Activated CD8-positive, alpha-beta T cell treated with anti-CD3 and anti-CD28 coated beads for 36 hours (primary cell): ENCODE measurements at regions not wholly inside any gene's neighbourhood (a gene's known extent, or its start where the extent isn't known, plus 50 kb on each side); places are given as distances from the start of the nearest gene placed in this dataset.

Source experiments
- ATAC-seq: fragments of 200-7000 bp; cut with Tn5 transposase; one replicate; pipeline ENCODE4 v1.10.0; 2021; ENCODE audit warnings: mild to moderate bottlenecking, moderate library complexity
- CTCF ChIA-PET: fragments of 350-600 bp; sonication (Branson Sonifier 250); formaldehyde crosslinking; loops from one replicate; lab custom pipeline; 2021; ENCODE audit warnings: antibody characterized with exemption; lab: Charles Lee
- POLR2A ChIA-PET: fragments of 350-600 bp; sonication (Branson Sonifier 250); formaldehyde crosslinking; loops from one replicate; lab custom pipeline; 2021; ENCODE audit warnings: antibody characterized with exemption; lab: Charles Lee
- DNase-seq: peaks from one replicate; pipeline ENCODE4 v3.0.0-alpha.2; 2020
- H3K27ac Mint-ChIP-seq: one replicate; pipeline ENCODE4 v1.8.0; 2021; ENCODE audit warnings: mild to moderate bottlenecking, mixed read lengths
- H3K27me3 Mint-ChIP-seq: one replicate; pipeline ENCODE4 v1.8.0; 2021; ENCODE audit warnings: mixed read lengths
- H3K36me3 Mint-ChIP-seq: one replicate; pipeline ENCODE4 v1.8.0; 2021; ENCODE audit warnings: low read depth, mixed read lengths
- H3K4me1 Mint-ChIP-seq: one replicate; pipeline ENCODE4 v1.8.0; 2021; ENCODE audit warnings: low read depth, mixed read lengths
- H3K4me3 Mint-ChIP-seq: one replicate; pipeline ENCODE4 v1.8.0; 2021; ENCODE audit warnings: mild to moderate bottlenecking, moderate library complexity, mixed read lengths
- H3K9me3 Mint-ChIP-seq: one replicate; pipeline ENCODE4 v1.8.0; 2021; ENCODE audit warnings: mixed read lengths
- intact Hi-C: fragments of 100-400 bp; cut with micrococcal nuclease; formaldehyde crosslinking; loops from one replicate; pipeline ENCODE4 v1.10.0; 2022
- TF ChIP-seq, protein P1 (sequence below): fragments of 200-600 bp; IDR thresholded peaks from one replicate; pipeline ENCODE4 v1.8.0; 2022; ENCODE audit warnings: antibody characterized with exemption, mild to moderate bottlenecking

DNA sequence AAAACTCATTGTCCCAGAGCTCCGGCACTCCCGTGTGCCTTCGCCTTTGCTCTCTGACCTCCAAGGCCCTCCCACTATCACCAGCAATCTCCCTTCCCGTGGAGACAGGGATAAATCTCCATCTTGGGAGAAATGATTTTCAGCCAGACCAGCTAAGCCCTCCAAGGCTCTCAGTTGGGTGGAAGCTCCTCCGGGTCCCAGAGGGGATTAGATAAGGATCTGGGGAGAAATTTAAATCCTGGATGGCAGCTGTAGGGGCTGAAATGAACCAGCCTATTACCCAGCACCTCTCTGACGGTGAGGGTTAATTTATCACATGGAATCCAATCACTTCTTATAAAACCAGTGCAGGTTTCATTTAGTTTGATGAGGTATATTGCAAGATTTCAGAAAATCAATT is 366.2 kb downstream of the FBXW7 start:
- DNase-seq (no peak), ATAC-seq (no peak)
- no peaks in the 10 kb centered on the region for H3K36me3 Mint-ChIP-seq
- H3K9me3 Mint-ChIP-seq = no peaks in the 10 kb centered on the region
- no peak overlapping the region for H3K27ac Mint-ChIP-seq
- POLR2A ChIA-PET = interaction anchor here (0.5 kb wide), 1 partner anchor 298 kb away, joined by 3 read pairs; no protein-coding TSS in a partner anchor
- intact Hi-C loops = no loop called here
- CTCF ChIA-PET = no interaction called here
- TF ChIP-seq, protein P1, sequence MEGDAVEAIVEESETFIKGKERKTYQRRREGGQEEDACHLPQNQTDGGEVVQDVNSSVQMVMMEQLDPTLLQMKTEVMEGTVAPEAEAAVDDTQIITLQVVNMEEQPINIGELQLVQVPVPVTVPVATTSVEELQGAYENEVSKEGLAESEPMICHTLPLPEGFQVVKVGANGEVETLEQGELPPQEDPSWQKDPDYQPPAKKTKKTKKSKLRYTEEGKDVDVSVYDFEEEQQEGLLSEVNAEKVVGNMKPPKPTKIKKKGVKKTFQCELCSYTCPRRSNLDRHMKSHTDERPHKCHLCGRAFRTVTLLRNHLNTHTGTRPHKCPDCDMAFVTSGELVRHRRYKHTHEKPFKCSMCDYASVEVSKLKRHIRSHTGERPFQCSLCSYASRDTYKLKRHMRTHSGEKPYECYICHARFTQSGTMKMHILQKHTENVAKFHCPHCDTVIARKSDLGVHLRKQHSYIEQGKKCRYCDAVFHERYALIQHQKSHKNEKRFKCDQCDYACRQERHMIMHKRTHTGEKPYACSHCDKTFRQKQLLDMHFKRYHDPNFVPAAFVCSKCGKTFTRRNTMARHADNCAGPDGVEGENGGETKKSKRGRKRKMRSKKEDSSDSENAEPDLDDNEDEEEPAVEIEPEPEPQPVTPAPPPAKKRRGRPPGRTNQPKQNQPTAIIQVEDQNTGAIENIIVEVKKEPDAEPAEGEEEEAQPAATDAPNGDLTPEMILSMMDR = no peak
- H3K27me3 Mint-ChIP-seq = no peaks in the 10 kb centered on the region
- no peak overlapping the region for H3K4me3 Mint-ChIP-seq
- no peaks in the 10 kb centered on the region for H3K4me1 Mint-ChIP-seq

DNA sequence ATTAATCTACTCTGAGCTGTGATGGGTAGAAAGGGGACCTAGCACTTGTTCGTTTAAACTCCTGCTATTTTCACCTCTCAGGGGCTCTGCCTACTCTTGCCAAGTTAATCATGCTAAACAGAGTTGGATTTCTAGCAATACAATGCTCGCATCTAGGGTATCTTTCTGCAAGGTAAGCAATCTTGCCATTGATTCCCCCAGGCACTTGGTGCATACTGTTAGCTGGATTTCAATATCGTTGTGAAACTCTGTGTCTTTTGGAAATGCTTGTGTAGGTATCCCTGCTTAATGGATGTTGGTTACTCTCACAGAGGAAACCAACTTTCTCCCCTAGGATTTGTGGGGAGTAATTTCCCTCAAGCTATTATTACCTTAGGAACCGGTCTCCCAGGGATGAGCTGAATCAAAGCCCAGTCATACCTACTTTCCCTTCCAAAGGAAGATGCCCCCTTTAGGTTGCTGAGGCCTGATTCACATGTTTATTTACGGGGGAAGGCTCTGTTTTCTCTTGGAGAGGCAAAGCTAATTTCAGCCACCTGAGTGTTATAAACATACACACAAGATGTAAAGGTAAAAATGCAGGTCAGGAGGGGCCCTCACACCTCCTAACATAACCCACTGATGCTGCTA is 366.8 kb downstream of the FBXW7 start:
- Mint-ChIP-seq H3K36me3 (no peaks in the 10 kb centered on the region), H3K4me3 (no peak overlapping the region), H3K27me3 (no peaks in the 10 kb centered on the region), H3K27ac (no peak overlapping the region), H3K4me1 (no peaks in the 10 kb centered on the region), H3K9me3 (no peaks in the 10 kb centered on the region)
- no peak for DNase-seq
- ATAC-seq = no peak
- TF ChIP-seq, protein P1 = no peak
- CTCF ChIA-PET = no interaction called here
- intact Hi-C loops = no loop called here
- POLR2A ChIA-PET = no interaction called here

DNA sequence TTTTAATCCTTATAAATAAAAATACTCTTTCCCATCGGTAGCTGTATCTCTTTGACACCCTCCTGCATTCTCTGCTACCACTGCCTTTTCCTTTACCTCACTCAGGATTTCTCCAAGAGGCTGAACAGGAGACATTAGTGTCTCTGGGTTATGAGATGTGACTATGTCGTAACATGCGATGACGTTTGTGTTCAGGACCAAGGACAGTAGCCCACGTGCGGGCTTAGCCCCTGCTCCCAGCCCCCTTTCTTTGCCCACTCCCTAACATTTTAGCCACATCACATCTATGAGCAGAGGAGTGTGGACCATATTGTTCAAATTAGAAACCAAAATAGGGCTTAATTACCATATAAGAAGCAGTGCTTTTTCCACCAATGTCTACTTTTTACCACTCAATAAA is 369.3 kb downstream of the FBXW7 start:
- CTCF ChIA-PET = no interaction called here
- Mint-ChIP-seq H3K36me3 (no peaks in the 10 kb centered on the region), H3K4me1 (no peaks in the 10 kb centered on the region), H3K27me3 (no peaks in the 10 kb centered on the region), H3K4me3 (no peak overlapping the region), H3K27ac (no peak overlapping the region), H3K9me3 (no peaks in the 10 kb centered on the region)
- POLR2A ChIA-PET = no interaction called here
- intact Hi-C loops = no loop called here
- ATAC-seq (no peak), DNase-seq (no peak)
- TF ChIP-seq, protein P1 = no peak

DNA sequence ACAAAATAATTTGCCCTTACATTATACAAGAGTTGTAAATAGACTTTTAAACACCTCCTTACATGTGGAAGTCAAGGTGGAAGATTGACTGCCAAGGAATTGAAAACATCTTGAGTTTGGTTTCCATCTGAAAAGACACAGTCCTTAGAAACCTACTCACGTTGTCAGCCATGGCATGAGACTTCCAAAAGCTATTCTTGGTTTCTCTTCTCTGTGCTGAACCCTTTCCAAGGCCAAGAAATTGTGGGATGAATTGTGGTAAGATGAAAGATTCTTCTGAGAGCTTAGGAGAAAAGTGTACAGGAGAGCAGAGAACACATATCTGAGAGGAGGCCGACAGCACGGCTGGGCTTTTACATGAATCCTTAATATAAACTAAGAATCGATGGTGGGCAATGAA is 370.0 kb downstream of the FBXW7 start:
- ATAC-seq = no peak
- POLR2A ChIA-PET = interaction anchor here (0.7 kb wide), 1 partner anchor 623 kb away, joined by 3 read pairs; no protein-coding TSS in a partner anchor
- Mint-ChIP-seq H3K27me3 (no peaks in the 10 kb centered on the region), H3K9me3 (no peaks in the 10 kb centered on the region), H3K4me1 (no peaks in the 10 kb centered on the region), H3K36me3 (no peaks in the 10 kb centered on the region), H3K27ac (no peak overlapping the region), H3K4me3 (no peak overlapping the region)
- intact Hi-C loops = no loop called here
- CTCF ChIA-PET = no interaction called here
- TF ChIP-seq, protein P1 = no peak
- DNase-seq = no peak

DNA sequence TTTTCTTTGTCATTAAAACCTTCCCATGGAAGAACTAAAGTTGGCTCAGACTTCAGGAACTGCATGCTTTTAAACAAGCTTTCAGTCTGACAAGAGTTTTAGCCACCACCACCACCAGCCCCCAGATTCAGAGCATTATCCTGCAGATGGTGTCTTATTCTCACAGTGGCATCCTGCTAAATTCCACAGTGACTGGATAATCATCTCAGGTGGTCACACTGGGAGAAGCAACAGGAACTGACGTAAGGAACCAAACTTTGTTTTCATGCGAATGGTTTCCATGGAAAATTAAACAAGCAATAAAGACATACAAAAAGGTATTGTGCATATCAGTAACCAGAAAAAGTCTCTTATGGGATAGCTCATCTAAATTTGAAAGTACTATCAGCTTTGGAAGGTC is 370.7 kb downstream of the FBXW7 start:
- no peak overlapping the region for H3K27ac Mint-ChIP-seq
- DNase-seq = no peak
- no peaks in the 10 kb centered on the region for H3K27me3 Mint-ChIP-seq
- H3K36me3 Mint-ChIP-seq = no peaks in the 10 kb centered on the region
- intact Hi-C loops = no loop called here
- ChIA-PET CTCF (no interaction called here), POLR2A (interaction anchor here (0.7 kb wide), 1 partner anchor 622 kb away, joined by 3 read pairs; no protein-coding TSS in a partner anchor)
- TF ChIP-seq, protein P1 = no peak
- no peak overlapping the region for H3K4me3 Mint-ChIP-seq
- ATAC-seq = no peak
- no peaks in the 10 kb centered on the region for H3K4me1 Mint-ChIP-seq
- no peaks in the 10 kb centered on the region for H3K9me3 Mint-ChIP-seq
